Cardiac muscle cell (in vitro differentiated cells and primary cell): ENCODE measurements at regions not wholly inside any gene's neighbourhood (a gene's known extent, or its start where the extent isn't known, plus 50 kb on each side); places are given as distances from the start of the nearest gene placed in this dataset.
A peak's percentile ranks its signal among the peaks of the same experiment; 100 is the strongest.

ENCODE experiments used
- DNase-seq, 2 donors: peaks; one replicate each; pipeline versions ENCODE4 v3.0.0 to v3.0.0-alpha.2; 2010 to 2017; ENCODE audit warnings: low read depth in 1 of 2, low spot score in 1 of 2
- H3K27ac ChIP-seq: fragments of 200-600 bp; sonication (generic); 2 replicates; pipeline ENCODE4 v1.5.1; 2016
- H3K27me3 ChIP-seq: fragments of 200-600 bp; sonication (generic); 2 replicates; pipeline ENCODE4 v1.6.0; 2016; ENCODE audit warnings: control low read depth
- H3K36me3 ChIP-seq: fragments of 200-600 bp; sonication (generic); 2 replicates; pipeline ENCODE4 v1.5.1; 2016; ENCODE audit warnings: control low read depth
- H3K4me1 ChIP-seq: fragments of 200-600 bp; sonication (generic); 2 replicates; pipeline ENCODE4 v1.8.1; 2017; ENCODE audit warnings: low read depth, mild to moderate bottlenecking, mixed run types
- H3K4me3 ChIP-seq: fragments of 200-600 bp; sonication (generic); 2 replicates; pipeline ENCODE4 v1.5.1; 2016; ENCODE audit warnings: mild to moderate bottlenecking
- H3K9me3 ChIP-seq: fragments of 200-600 bp; sonication (generic); 2 replicates; pipeline ENCODE4 v1.5.1; 2017; ENCODE audit warnings: low read depth, mild to moderate bottlenecking, control low read depth
- TF ChIP-seq, protein P1 (sequence below): IDR thresholded peaks from 2 replicates; pipeline ENCODE4 v1.5.1; 2012; ENCODE audit warnings: low read depth, mild to moderate bottlenecking, low read length

DNA sequence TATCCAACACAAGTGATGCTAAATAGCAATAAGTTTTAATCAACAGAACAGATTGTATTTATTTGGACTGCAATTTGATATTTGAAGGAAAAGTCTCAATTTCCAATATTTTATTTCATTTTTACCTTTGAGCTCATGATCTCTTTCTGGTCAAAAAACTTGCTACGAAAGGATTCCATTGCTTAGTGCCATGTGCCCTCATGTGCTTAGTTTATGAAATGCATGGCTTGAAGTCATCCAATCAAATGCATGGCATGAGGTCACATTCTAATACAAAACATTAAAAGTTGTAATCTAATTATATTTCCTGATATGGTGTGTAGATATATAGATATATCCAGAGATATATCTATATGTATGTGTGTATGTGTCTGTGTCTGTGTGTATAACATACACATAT lies 321.2 kb upstream of the ADGRB3 start:
- DNase-seq: peak; percentile 4 to 43
- H3K27ac ChIP-seq: no peak overlapping the region
- no peak overlapping the region for H3K4me3 ChIP-seq
- H3K27me3 ChIP-seq: no peaks in the 10 kb centered on the region
- H3K36me3 ChIP-seq: no peaks in the 10 kb centered on the region
- H3K9me3 ChIP-seq: no peaks in the 10 kb centered on the region
- TF ChIP-seq, protein P1, sequence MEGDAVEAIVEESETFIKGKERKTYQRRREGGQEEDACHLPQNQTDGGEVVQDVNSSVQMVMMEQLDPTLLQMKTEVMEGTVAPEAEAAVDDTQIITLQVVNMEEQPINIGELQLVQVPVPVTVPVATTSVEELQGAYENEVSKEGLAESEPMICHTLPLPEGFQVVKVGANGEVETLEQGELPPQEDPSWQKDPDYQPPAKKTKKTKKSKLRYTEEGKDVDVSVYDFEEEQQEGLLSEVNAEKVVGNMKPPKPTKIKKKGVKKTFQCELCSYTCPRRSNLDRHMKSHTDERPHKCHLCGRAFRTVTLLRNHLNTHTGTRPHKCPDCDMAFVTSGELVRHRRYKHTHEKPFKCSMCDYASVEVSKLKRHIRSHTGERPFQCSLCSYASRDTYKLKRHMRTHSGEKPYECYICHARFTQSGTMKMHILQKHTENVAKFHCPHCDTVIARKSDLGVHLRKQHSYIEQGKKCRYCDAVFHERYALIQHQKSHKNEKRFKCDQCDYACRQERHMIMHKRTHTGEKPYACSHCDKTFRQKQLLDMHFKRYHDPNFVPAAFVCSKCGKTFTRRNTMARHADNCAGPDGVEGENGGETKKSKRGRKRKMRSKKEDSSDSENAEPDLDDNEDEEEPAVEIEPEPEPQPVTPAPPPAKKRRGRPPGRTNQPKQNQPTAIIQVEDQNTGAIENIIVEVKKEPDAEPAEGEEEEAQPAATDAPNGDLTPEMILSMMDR: peak; percentile 48
- H3K4me1 ChIP-seq: no peaks in the 10 kb centered on the region

DNA sequence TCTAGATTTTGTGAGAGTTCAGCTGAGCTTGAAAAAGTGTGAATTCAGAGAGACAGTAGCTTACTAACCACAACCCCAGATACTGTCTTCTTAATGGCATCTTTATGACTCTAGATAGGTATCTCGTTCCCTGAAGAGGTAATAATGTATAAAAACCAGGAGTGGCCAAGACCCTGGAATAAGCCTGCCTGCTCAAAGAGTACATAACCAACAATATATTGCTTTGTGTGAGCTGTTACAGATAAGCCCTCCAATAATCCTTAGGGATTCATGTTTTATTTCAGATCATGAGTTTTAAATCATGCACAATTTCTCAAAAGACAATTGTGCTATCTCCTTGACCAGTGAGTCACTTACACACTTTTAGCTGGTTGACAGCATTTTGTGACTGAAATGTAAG lies 327.8 kb upstream of the ADGRB3 start:
- no peaks in the 10 kb centered on the region for H3K9me3 ChIP-seq
- H3K27me3 ChIP-seq: no peaks in the 10 kb centered on the region
- no peaks in the 10 kb centered on the region for H3K36me3 ChIP-seq
- no peak overlapping the region for H3K4me3 ChIP-seq
- H3K27ac ChIP-seq: no peak overlapping the region
- TF ChIP-seq, protein P1: no peak
- no peaks in the 10 kb centered on the region for H3K4me1 ChIP-seq
- no peak for DNase-seq

DNA sequence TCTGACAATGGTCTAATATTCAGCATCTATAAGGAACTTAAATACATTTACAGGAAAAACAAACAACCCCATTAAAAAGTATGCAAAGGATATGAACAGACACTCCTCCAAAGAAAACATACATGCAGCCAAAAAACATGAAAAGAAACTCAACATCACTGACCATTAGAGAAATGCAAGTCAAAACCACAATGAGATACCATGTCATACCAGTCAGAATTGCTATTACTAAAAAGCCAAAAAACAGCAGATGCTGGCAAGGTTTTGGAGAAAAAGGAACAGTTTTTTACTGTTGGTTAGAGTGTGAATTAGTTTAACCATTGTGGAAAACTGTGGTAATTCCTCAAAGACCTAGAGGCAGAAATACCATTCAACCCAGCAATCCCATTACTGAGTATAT lies 339.0 kb upstream of the ADGRB3 start:
- Histone ChIP-seq H3K4me3 (no peak overlapping the region), H3K9me3 (no peaks in the 10 kb centered on the region), H3K27ac (no peak overlapping the region), H3K27me3 (no peaks in the 10 kb centered on the region), H3K36me3 (no peaks in the 10 kb centered on the region), H3K4me1 (no peaks in the 10 kb centered on the region)
- DNase-seq: peak in 1 of 2 donors; percentile 25
- TF ChIP-seq, protein P1: no peak

DNA sequence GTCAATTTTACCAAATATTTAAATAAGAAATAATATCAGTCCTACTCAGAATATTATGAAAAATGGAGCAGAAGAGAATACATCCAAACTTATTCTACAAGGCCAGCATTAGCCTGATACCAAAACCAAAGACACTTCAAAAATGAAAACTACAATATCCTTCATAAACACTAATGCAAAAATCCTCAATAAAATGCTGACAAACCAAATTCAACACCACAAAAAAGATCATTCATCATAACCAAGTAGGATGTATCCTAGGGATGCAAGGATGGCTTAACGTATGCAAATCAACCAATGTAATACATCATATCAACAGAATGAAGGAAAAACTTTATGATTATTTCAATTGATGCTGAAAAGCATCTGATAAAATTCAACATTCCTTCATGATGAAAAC lies 352.4 kb upstream of the ADGRB3 start:
- no peaks in the 10 kb centered on the region for H3K9me3 ChIP-seq
- no peaks in the 10 kb centered on the region for H3K27me3 ChIP-seq
- TF ChIP-seq, protein P1: no peak
- no peak overlapping the region for H3K27ac ChIP-seq
- no peaks in the 10 kb centered on the region for H3K36me3 ChIP-seq
- H3K4me3 ChIP-seq: no peak overlapping the region
- no peak for DNase-seq
- H3K4me1 ChIP-seq: no peaks in the 10 kb centered on the region

DNA sequence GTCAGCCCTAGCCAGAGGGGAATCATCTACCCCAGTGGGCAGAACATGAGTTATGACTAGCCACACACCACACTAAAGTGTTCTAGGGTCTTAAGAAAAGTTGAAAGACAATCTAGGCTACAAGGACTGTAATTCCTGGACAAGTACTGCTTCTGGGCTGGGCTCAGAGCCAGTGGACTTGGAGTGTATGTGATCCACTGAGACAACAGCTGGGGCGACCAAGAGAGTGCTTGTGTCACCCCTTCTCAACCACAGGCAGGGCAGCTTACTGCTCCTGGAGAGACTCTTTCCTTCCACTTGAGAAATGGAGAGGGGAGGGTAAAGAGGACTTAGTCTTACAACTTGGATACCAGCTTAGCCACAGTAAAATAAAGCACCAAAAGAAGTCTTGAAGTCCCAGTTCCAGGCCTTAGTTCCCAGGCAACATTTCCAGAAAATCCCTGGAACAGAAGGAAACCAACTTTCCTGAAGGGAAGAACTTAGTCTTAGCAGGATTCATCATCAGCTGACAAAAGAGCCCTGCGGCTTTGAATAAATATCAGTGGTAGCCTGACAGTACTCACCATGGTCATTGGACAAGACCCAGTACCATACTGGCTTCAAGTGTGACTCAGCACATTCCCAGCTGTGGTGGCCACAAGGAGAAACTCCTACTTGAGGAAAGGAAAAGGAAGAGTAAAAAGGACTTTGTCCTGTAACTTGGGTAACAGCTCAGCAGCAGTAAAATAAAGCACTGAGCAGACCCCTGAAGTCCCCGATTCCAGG lies 355.1 kb upstream of the ADGRB3 start:
- TF ChIP-seq, protein P1: no peak
- no peaks in the 10 kb centered on the region for H3K27me3 ChIP-seq
- no peaks in the 10 kb centered on the region for H3K4me1 ChIP-seq
- H3K4me3 ChIP-seq: no peak overlapping the region
- DNase-seq: peak in 1 of 2 donors; percentile 15
- no peaks in the 10 kb centered on the region for H3K36me3 ChIP-seq
- H3K27ac ChIP-seq: no peak overlapping the region
- no peaks in the 10 kb centered on the region for H3K9me3 ChIP-seq
